GM21381 (cell line): ENCODE measurements at regions not wholly inside any gene's neighbourhood (a gene's known extent, or its start where the extent isn't known, plus 50 kb on each side); places are given as distances from the start of the nearest gene placed in this dataset.
A peak's percentile ranks its signal among the peaks of the same experiment; 100 is the strongest.
"Not testable (repeated sequence)": the region's sequence is repeated elsewhere in the genome, so short reads cannot be mapped to it uniquely, and the experiment has no call there.

Source experiments
- ATAC-seq: cut with Tn5 transposase; IDR thresholded peaks from one replicate; pipeline ENCODE4 v1.9.1; 2021; ENCODE audit warnings: mild to moderate bottlenecking, moderate library complexity; ENCODE audit not compliant: unreplicated experiment

GRCh38 chr9:108766626-108767161, 89.1 kb downstream of the ACTL7B start:
- ATAC-seq = no peak

GRCh38 chr9:108765265-108765664, 90.5 kb downstream of the ACTL7B start:
- no peak for ATAC-seq

- ATAC-seq = no peak
Observed at GRCh38 chr9:108762348-108763055, 93.3 kb downstream of the ACTL7B start.

GRCh38 chr9:108761655-108762347, 94.0 kb downstream of the ACTL7B start:
- ATAC-seq = peak; percentile 64

GRCh38 chr9:108760841-108761240, 94.9 kb downstream of the ACTL7B start:
- ATAC-seq = no peak

- no peak for ATAC-seq
Observed at GRCh38 chr9:108759835-108760234, 96.0 kb downstream of the ACTL7B start.

- ATAC-seq = no peak
Observed at GRCh38 chr9:108759399-108759798, 96.4 kb downstream of the ACTL7B start.

- no peak for ATAC-seq
Observed at GRCh38 chr9:108756746-108757490, 98.9 kb downstream of the ACTL7B start.

- ATAC-seq = no peak
Observed at GRCh38 chr9:108755979-108756378, 99.8 kb downstream of the ACTL7B start.

- ATAC-seq = no peak
Observed at GRCh38 chr9:108751369-108751768, 104.4 kb downstream of the ACTL7B start.

GRCh38 chr9:108750661-108751215, 105.0 kb downstream of the ACTL7B start:
- no peak for ATAC-seq

- no peak for ATAC-seq
Observed at GRCh38 chr9:108748776-108749175, 107.0 kb downstream of the ACTL7B start.

- ATAC-seq = no peak
Observed at GRCh38 chr9:108746864-108747263, 108.9 kb downstream of the ACTL7B start.

- no peak for ATAC-seq
Observed at GRCh38 chr9:108746001-108746400, 109.8 kb downstream of the ACTL7B start.

GRCh38 chr9:108744641-108745040, 111.1 kb downstream of the ACTL7B start:
- no peak for ATAC-seq

- no peak for ATAC-seq
Observed at GRCh38 chr9:108743901-108744371, 111.8 kb downstream of the ACTL7B start.

- ATAC-seq = no peak
Observed at GRCh38 chr9:108743416-108743815, 112.4 kb downstream of the ACTL7B start.

- ATAC-seq = no peak
Observed at GRCh38 chr9:108742191-108742590, 113.6 kb downstream of the ACTL7B start.

- not testable (repeated sequence) for ATAC-seq
Observed at GRCh38 chr9:108731292-108731691, 124.5 kb downstream of the ACTL7B start.

GRCh38 chr9:108727580-108728111, 128.1 kb downstream of the ACTL7B start:
- no peak for ATAC-seq

- ATAC-seq = no peak
Observed at GRCh38 chr9:108724652-108725051, 131.1 kb downstream of the ACTL7B start.
